Activated T-cell treated with anti-CD3 and anti-CD28 coated beads for 48 hours (primary cell): ENCODE measurements at regions not wholly inside any gene's neighbourhood (a gene's known extent, or its start where the extent isn't known, plus 50 kb on each side); places are given as distances from the start of the nearest gene placed in this dataset.

Source experiments
- DNase-seq: peaks from one replicate; pipeline ENCODE4 v3.0.0-alpha.2; 2020; ENCODE audit warnings: low read depth

DNA sequence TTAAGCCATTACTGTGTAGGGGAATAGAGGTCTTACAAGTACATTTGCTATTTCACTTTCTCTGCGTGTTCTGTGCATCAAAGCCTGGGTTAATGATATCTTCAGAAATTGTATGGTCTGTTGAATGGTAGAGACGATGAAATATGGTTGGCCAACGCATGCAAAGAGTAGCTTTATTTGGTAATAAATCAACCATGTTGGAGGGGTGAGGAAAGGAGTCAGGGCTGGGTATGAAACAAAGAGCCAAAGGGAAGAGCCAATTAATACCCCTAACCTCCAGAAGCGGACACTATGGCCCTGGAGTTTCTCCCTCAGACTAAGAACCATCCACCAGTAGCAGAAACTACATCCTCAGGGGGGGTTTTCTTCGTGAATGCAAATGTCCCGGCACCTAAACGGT, 1974.0 kb upstream of the WWC1 start:
- no peak for DNase-seq

DNA sequence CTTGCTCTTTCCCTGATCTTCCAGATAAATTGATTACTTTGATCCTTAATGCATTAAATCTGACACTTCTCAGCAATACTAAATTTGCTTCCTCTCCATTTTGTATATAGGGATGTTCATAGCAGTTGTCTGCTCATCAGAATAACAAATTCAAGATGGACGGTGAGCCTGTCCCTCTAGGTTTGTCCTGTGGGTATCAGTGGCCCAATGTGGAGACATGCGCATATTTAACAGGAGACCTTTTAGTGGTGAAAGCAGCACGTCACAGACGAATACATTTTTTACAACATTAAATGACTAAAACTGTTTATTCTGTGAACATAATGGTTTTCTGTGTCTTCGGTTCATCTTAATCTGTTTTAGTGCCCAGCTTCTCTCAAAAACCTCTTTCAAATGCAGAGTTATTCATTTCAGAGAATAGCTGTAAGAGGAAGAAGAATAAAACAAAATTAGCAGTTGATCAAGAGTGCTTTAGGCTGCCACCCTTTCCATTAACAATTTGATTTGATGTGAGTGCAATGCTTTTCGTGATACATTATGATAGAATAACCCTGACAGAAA, 1970.4 kb upstream of the WWC1 start:
- DNase-seq: no peak

DNA sequence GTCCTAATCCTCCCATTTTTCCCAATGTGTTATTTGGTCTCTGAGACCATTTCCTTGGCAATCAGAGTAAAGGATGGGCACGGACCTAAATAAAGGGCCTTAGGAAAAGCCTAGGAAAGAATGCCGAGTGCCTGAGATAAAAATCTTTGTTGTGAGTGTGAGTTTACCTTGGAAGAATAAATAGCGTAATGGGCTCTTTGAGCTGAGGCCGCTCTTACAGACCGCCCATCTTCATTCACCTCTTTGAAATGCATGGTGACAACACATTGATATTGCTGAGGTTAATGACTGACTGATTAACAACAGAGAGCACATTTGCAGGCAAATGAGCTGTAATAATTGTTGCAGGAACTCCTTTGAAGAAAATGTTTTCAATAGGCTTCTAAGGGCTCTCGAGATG, 1967.1 kb upstream of the WWC1 start:
- DNase-seq: no peak

DNA sequence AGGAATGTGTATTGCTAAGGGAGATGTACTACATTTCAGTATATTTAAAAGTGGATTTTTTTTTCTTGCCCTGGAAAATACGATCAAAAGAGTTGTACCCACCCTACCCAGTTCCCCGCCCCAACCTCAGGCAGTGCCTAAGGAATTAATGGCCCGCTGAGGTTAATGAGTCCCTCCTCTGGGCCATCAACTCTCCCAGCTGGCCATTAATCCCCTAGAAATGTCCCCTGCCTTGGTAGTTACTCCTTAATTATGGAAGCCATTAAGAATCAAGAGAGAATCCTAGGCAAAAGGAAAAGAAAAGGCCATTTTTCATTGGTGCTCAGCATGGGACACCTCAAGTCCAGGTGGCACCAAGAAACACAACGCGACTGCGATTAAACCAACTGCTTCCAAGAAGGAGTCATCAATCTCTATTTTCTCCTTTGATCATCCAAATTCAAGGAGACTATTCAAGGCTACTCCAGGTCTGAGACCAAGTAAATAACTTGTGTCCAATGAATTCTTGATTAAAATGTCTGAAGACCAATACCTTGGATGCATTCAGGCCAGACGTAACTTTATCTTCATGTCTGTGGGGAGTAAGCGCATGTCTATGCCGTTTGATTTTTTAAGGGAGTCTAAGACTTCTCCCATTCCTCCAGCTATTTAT, 1962.2 kb upstream of the WWC1 start:
- no peak for DNase-seq

DNA sequence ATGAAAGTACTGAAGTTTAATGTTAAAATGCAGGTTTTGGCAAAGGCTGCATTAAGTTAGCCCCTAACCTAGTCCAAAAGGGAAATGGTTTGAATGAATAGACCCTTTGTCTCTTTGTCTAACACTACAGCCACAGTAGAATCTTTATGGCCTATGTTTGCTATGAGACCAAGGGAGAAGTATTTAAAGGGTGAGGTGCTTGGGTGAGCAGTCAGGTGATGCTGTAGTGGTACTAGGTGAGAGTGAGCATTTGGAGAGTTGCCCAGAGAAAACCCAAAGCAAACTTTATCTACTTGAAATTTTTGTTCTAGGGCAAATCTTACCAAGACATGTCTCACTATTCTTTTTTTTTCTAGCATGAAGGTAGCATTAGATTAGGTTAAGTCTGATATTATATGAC, 1961.4 kb upstream of the WWC1 start:
- no peak for DNase-seq

DNA sequence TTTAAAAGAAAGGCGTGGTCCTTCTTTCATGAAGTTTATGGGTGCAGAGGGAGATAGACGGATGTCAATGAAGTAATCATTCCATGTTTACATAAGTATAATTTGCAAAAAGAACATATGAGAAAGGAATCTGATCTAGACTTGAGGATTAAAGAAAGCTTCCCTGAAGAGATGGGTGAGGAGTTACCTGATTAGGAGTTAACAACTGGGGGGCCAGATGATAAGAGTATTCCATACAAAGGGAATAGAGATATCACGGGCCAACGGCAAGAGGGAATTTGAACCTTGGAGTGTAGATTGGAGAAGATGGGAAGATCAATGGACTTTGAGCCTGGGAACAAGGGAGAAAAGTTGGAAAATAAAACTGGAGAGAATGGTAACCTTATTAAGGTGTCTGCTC, 1959.9 kb upstream of the WWC1 start:
- DNase-seq: no peak

DNA sequence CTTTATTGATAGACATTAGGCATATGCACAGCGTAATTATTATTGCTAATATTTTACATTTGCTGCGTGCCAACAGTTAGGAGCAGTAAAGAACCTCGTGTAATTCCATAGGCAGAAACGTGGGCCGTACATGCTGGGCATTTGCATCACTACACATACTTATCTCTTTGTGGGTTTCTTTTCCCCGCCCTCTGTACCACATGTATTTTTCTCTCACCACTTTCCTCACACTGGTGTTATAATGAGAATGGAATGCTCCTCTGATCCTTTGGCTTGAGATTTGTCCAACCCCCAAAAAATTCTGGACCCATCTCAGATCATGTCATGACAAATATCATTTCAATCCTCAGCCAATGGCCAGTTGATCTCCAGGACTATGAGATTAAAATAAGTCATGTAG, 1952.6 kb upstream of the WWC1 start:
- no peak for DNase-seq

DNA sequence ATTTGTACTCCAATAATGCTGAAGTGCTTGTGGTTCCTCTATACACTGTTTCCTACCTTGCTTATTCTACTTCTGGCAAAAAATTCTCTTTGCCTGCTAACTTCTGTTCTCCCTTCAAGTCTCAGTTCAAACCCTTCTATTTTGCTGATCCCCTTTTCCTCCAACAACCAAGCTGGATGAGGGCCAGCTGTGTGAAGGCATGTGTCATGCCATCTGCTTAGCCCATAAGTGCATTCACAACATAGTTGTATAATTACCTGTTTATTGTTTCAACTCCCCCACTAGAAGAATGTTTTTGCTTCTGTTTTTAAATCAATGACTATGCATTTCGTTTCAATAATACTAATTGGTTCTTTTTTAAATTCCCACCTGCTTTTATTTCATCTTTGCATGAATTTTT, 1951.4 kb upstream of the WWC1 start:
- DNase-seq: no peak

DNA sequence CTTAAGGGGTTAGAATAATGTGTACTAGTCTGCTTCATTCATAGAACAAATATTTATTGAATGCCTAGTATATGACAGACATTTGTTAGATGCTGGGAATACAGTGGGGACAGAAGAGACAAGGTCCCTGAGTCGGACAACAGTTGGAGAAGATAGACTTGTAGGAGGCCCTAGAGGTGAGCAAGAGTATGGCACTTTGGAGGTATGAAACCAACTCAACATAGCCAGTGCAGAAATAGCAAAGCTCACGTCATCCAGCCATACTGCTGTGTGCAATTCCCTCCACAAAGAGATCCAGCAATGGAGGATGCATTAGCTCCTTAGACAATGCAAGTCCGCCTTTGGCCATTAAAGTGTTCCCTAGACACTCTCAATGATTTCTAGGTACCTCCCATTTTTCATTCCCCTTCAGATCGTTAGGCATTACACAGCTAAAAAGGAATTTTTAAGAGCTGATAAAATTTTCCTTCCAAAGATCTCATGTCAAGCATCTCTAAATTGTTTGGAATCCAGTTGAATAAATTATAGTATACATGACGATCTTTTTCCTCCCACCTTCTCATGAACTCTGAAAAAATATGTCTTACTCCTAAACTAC, 1949.6 kb upstream of the WWC1 start:
- DNase-seq: no peak

DNA sequence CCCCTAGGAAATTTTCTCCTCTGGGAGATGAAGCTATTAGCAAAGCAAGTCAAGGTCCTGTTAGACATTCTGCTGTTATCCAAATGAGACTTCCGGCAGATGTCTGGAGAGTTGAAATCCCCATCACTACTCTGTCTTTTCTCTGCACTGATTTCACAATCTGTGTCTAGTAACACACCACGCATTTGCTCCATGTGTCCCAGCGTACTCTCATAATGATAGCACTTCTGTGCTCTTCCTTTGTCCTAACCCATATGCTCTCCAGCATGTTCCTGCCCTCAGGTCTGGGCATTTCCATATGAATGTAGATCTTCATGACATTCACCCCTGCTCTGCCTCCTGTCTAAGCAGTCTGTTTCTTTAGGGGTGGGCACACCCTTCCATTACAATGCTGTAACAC, 1949.0 kb upstream of the WWC1 start:
- DNase-seq: no peak

DNA sequence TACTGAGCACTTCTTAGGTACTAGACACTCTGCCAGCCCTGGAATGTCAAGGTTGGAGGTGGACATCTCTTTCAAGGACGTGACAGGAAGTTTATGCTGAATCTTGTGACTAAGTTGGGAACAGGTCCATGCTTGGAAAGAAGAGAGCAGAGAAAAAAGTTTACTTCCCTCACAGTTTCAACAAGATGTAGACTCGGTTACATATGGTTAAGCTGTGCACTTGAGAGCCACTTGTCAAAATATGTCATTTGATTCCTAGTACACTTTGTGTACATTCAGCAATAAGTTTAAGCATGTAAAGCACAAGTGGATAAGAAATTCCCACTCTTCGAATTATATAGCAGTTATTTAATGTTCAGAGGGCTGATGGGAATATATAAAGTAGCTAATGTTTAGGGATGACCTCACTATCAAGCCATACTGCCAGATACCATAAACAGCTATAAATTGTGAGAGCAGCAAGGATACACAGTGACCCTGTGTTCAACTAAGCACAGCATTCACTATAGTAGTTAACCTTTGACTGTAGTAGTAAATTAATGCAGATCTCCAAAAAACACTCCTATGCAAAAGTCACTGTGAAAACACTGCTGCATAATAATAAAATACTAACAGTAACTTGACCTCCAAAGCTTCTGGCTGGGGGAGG, 1944.6 kb upstream of the WWC1 start:
- DNase-seq: no peak

DNA sequence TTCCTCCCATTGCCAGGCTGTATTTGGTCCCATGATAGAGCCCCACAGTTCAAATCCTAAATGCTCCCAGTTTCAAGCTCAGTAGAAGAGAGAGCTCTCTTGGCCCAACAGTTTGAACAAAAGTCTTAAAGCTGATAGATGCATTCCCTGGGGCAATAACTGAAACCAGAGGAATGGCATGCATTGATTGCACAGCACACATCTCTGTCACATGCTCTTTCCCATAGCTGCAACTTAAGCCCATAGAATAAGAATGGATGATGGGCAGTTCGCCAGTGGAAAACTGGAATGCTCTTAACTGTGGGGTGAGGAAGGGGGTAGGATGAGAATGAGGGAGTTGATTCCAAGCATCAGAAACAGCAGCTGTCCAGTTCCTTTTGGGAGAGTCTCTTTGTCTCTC, 1942.4 kb upstream of the WWC1 start:
- no peak for DNase-seq

DNA sequence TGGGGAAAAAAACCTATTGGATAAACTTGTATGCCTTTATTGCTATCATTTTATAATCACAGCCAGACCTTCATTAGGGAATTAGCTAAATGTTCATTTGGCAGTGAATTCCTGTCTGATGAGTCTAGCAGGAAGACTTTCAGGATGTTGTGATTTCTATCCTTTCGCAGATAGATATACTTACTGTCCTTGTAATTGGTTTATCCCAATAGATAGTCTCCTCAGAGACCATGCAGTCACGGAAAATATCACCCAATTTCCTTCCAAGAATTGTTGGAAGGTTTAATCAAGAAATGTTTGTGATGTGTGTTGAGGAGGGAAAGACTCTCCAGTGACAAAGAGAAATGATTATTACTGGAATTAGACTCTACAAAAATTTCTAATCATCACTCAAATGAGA, 1937.9 kb upstream of the WWC1 start:
- DNase-seq: no peak

DNA sequence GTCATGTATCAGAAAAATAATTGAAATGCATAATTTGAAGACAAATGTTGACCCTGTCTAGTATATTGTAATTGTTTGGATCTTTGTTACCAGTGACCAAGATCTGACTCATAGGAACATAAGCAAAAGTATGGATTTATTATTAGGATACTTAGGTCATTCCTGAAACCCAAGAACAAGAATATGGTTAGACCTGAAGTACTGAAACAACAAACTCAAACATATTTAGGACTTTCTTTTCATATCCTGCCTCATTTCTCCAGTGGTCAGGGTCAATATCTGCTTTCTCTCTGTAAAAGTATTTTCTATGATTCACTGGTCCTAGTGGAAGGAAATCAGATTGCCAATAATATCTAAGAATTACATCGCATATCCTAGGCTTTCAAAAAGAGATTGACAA, 1937.1 kb upstream of the WWC1 start:
- DNase-seq: no peak

DNA sequence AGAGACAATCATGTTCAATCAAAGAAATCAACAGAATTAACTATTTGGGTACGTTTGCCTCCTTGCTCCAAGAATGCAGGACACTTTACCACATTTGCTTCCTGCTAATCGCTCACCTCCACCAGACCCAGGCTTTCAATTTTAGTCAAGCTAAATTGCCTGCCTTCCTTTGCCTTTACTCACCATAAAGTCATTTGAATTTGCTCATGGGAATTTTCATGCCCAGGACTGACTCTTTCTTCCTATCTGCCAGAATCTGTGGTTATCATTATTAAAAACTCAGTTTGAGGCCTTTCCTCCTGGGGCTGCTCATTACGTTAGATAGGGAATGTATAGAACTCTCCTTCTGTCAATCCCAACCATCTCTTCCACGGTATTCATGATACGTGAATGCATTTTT, 1935.3 kb upstream of the WWC1 start:
- DNase-seq: no peak

DNA sequence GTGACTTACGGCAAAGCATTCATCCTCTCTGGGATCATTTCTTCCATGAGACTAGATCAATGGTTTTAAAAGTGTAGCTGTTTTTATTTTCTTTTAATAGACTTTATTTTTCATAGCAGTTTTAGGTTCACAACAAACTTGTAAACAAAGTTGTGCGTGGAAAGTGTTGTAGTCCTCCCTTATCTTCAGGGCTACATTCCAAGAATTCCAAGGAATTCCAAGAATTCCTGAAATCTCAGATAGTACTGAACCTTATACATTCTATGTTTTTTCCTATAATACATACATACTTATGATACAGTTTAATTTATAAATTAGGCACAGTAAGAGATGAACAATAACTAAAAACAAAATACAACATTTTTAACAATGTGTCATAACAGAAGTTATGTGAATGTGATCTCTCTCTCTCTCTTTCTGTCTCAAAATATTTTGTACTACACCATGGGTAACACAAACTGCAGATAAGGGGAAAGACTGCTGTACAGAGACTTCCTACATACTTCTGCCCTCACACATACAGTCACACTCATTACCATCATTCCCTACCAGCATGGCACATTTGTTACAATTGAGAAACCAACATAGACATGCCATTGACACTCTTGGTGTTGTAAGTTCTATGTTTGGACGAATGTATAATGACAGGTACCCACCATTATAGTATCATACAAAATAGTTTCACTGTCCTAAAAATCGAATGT, 1933.2 kb upstream of the WWC1 start:
- DNase-seq: no peak

DNA sequence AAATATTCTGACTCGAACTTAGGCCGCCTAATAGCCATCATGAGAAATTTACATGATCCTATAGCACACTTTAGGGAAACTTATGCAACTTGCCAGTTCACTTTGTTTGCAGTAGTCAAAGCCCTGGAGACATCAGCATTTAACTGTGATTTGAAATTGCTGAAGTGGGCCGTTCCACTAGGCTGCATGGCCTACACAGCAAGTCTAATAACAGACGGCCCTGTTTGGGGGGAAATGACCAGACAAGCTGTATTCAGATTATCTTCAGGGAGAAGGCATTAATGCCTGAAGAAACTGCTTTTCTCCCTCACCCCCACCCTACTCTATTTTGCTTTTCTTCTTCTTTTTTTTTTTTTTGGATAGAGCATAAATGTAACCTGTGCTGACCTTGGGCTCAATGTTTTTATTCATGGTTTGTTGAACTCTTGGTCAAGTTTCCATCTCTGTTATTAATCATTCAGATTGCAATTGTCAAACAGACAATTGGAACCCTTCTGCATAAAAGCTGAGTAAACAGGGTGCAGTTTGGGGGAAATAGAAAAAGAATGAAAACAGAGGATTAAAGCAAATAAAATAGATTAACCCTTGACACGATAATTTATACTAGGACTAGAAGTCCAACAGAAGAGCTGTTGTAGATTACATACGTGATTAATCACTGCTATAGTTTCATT, 1928.2 kb upstream of the WWC1 start:
- no peak for DNase-seq

DNA sequence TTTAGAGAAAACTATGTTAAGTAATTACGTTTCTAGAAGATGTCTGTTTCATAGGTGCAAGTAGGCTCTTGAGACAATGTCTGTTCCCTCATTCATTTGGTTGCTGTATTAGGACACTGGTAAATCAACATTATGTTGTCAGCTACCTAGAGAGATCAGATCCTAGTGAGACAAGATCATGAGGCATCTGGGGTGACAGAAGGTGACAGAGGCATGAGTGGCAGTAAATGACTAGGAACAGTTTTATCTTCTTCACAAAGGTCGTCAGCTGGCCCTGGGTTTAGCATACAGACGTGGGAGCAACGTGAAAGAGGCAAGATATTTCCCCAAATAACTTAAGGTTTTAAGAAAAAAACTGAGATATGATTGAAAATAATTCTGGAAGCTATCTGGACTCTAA, 1926.3 kb upstream of the WWC1 start:
- DNase-seq: no peak

DNA sequence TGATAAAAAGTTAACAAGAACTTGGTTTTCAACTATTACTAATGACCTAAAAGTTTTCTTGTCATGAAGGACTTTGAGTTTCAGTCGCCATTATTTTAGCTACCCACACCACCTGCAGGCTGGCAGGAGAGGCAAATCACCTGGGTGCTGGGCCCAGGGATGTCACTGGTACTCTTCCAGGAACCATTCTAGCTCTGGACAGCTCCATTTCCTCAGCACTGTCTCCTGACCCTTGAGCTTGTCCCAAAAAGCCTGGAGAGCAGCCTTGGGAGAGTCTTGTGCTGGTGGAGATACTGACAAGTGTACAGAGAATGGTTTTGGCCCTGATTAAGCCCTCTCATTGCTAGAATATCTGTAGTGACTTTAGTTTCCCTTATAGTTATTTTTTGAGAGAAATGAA, 1924.1 kb upstream of the WWC1 start:
- no peak for DNase-seq

DNA sequence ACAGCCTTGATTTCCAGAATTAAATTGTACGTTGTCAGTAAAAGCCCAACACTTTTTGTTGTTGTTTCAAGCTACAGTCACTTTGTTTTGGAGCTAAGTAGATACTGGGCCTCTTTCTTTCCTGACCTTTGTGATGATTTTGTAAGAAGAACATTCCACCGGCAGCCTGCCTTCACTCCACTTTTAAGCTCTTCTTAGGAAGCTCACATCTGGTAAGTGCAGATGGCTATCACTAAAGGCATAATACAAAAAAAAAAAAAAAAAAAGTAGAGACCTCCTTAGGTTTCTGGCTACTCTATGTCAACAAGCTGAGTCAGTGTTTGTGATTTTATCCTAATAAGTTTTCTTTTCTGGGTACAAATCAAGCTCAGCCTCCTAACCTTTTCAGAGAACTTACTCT, 1922.1 kb upstream of the WWC1 start:
- no peak for DNase-seq

DNA sequence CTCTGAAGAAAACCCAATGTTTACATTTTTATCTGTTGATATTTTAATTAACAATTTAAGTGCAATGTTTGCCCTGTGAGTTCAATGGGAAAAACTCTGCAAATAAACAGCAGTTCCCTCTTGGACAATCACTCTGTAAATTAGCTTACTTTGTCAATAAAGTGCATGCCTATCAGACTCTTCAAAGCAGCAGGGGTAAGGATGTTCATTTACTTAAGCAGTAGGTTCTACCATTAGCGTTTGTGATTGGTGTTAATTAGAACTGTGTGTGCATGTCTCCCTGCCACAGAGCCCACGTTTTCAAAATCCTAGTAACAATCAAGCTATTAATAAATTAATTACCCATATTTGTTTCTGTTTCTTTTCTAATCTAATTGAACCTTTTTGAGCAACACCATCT, 1921.6 kb upstream of the WWC1 start:
- DNase-seq: no peak

DNA sequence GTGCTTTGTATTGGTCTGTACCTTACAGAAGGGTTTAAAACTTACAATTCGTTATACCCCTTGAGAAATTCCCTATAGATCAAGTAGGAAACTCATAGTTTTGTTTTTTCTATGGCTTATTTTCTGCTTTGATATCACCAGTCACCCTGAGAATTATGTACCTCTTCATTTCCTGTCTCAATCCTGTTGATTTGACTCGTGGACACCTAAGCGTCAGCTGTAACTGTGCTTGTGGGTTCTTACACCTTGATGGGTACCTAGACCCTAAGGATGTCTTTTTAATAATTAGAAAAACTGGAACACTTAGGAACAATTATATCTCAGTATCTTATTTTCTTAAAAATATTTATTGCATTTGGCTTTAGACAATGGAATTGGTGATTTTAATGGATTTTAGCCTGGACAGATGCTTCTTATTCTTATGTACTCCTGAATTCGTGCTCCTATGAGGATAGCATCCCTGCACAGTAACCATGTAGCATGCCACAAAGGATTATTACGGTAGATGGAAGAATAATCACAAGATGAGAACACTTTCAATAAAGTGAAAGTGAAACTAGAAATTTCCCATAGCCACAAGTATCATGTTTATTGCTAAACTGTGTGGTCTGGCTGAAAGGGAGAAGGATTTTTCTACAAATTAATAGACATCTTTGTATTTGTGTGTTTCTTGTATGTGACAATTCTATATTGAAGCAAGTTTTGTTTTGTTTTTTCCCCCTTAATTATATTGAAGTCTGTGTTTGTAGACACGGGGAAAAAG, 1920.3 kb upstream of the WWC1 start:
- DNase-seq: no peak
